IMR-90 (cell line): ENCODE measurements at regions not wholly inside any gene's neighbourhood (a gene's known extent, or its start where the extent isn't known, plus 50 kb on each side); places are given as distances from the start of the nearest gene placed in this dataset.

Experiments
- ATAC-seq: fragments of 200-7000 bp; cut with Tn5 transposase; 2 replicates; pipeline ENCODE4 v1.9.1; 2020; ENCODE audit warnings: low read depth, mild to moderate bottlenecking, moderate library complexity
- BruUV-seq: library from RNA; stranded (reverse); fragments of 400-500 nt; replicated peaks from 2 replicates; lab custom pipeline; 2021; lab: Mats Ljungman, UMichigan
- CTCF ChIA-PET: fragments of 300-600 bp; formaldehyde crosslinking; extraction: SDS; loops from one replicate; lab custom pipeline; 2021; ENCODE audit warnings: antibody characterized with exemption; lab: Yijun Ruan, JAX
- POLR2A ChIA-PET: fragments of 300-600 bp; sonication (Branson Sonifier 250); formaldehyde crosslinking; loops from one replicate; lab custom pipeline; 2022; ENCODE audit warnings: antibody characterized with exemption; ENCODE audit not compliant: unreplicated experiment; lab: Charles Lee
- DNase-seq: peaks from one replicate; pipeline ENCODE4 v3.0.0; 2013
- H2AFZ ChIP-seq: replicated peaks from 2 replicates; pipeline ENCODE3; 2013; ENCODE audit warnings: low read length, mild to moderate bottlenecking; ENCODE audit not compliant: poor library complexity
- H2AK5ac ChIP-seq: 2 replicates; pipeline ENCODE4 v1.6.1; 2013; ENCODE audit warnings: low read depth, low read length, inconsistent platforms
- H2AK9ac ChIP-seq: replicated peaks from 2 replicates; pipeline ENCODE3; 2013; ENCODE audit warnings: mild to moderate bottlenecking, low read depth, low read length, moderate library complexity; ENCODE audit not compliant: poor library complexity
- H2BK120ac ChIP-seq: 2 replicates; pipeline ENCODE4 v1.6.1; 2013; ENCODE audit warnings: low read depth, low read length, inconsistent platforms
- H2BK15ac ChIP-seq: 3 replicates; pipeline ENCODE4 v1.6.1; 2013; ENCODE audit warnings: low read depth, low read length, inconsistent platforms
- H2BK20ac ChIP-seq: 2 replicates; pipeline ENCODE4 v1.6.1; 2013; ENCODE audit warnings: low read depth, mild to moderate bottlenecking, inconsistent platforms, low read length, moderate library complexity
- H2BK5ac ChIP-seq: 2 replicates; pipeline ENCODE4 v1.6.1; 2013; ENCODE audit warnings: mild to moderate bottlenecking, low read depth, low read length, inconsistent platforms; ENCODE audit not compliant: poor library complexity, severe bottlenecking
- H3K14ac ChIP-seq: replicated peaks from 2 replicates; pipeline ENCODE4 v1.6.1; 2013; ENCODE audit warnings: low read depth, low read length, inconsistent platforms
- H3K18ac ChIP-seq: 2 replicates; pipeline ENCODE4 v1.6.1; 2013; ENCODE audit warnings: low read depth, low read length, control low read depth
- H3K23ac ChIP-seq: 2 replicates; pipeline ENCODE4 v1.6.1; 2013; ENCODE audit warnings: low read depth, low read length, inconsistent platforms
- H3K27ac ChIP-seq: 2 replicates; pipeline ENCODE4 v1.5.1; 2013; ENCODE audit warnings: mild to moderate bottlenecking, control low read depth, low read length; ENCODE audit not compliant: insufficient read depth
- H3K27me3 ChIP-seq: 2 replicates; pipeline ENCODE4 v1.6.1; 2013; ENCODE audit warnings: low read length; ENCODE audit not compliant: control insufficient read depth, insufficient read depth
- H3K36me3 ChIP-seq: 2 replicates; pipeline ENCODE4 v1.6.1; 2013; ENCODE audit warnings: low read length, mixed read lengths; ENCODE audit not compliant: control insufficient read depth, insufficient read depth
- H3K4ac ChIP-seq: 2 replicates; pipeline ENCODE4 v1.6.1; 2013; ENCODE audit warnings: low read depth, low read length, inconsistent platforms
- H3K4me1 ChIP-seq: 2 replicates; pipeline ENCODE4 v1.6.1; 2013; ENCODE audit warnings: low read length, mixed read lengths; ENCODE audit not compliant: control insufficient read depth, insufficient read depth
- H3K4me2 ChIP-seq: 2 replicates; pipeline ENCODE4 v1.6.1; 2013; ENCODE audit warnings: low read depth, mild to moderate bottlenecking, control low read depth, low read length, moderate library complexity
- H3K4me3 ChIP-seq: 2 replicates; pipeline ENCODE4 v1.5.1; 2013; ENCODE audit warnings: low read depth, mild to moderate bottlenecking, control low read depth, low read length, moderate library complexity; ENCODE audit not compliant: insufficient read depth
- H3K56ac ChIP-seq: 2 replicates; pipeline ENCODE4 v1.6.1; 2013; ENCODE audit warnings: low read length, inconsistent platforms; ENCODE audit not compliant: insufficient read depth; ENCODE audit errors: extremely low read depth
- H3K79me1 ChIP-seq, 2 experiments: 2 replicates each; pipeline ENCODE4 v1.6.1; 2013; ENCODE audit warnings: low read length in 2 of 2, inconsistent platforms in 1 of 2, low read depth in 1 of 2
- H3K9ac ChIP-seq: 2 replicates; pipeline ENCODE4 v1.6.1; 2013; ENCODE audit warnings: low read depth, low read length, control low read depth
- H3K9me1 ChIP-seq: 2 replicates; pipeline ENCODE4 v1.6.1; 2013; ENCODE audit warnings: low read length, inconsistent platforms; ENCODE audit not compliant: insufficient read depth
- H3K9me3 ChIP-seq: 2 replicates; pipeline ENCODE4 v1.6.1; 2013; ENCODE audit warnings: low read length; ENCODE audit not compliant: control insufficient read depth, insufficient read depth
- H4K20me1 ChIP-seq: 2 replicates; pipeline ENCODE4 v1.6.1; 2013; ENCODE audit warnings: low read length, inconsistent platforms; ENCODE audit not compliant: insufficient read depth
- H4K5ac ChIP-seq: 2 replicates; pipeline ENCODE4 v1.6.1; 2013; ENCODE audit warnings: mild to moderate bottlenecking, low read depth, low read length, control low read depth
- H4K8ac ChIP-seq, 2 experiments: 2 replicates each; pipeline ENCODE4 v1.6.1; 2013; ENCODE audit warnings: low read depth in 2 of 2, low read length in 2 of 2, control low read depth in 1 of 2, inconsistent platforms in 1 of 2
- H4K91ac ChIP-seq: 2 replicates; pipeline ENCODE4 v1.6.1; 2013; ENCODE audit warnings: low read depth, low read length, inconsistent platforms; ENCODE audit not compliant: insufficient read depth
- CEBPB ChIP-seq: IDR thresholded peaks from 2 replicates; pipeline ENCODE4 v1.6.1; 2012; ENCODE audit warnings: low read depth, low read length, improper control_type of control experiment
- NFE2L2 ChIP-seq: fragments of 150-350 bp; IDR thresholded peaks from 2 replicates; pipeline ENCODE4 v1.6.1; 2016; ENCODE audit warnings: low read depth, mild to moderate bottlenecking, low read length
- WGBS, 2 experiments: methylation state at CpG; one replicate each; pipeline versions ENCODE4 v1.1.5 to v1.1.7; 2013; ENCODE audit warnings: missing lambda C conversion rate in 2 of 2; ENCODE audit not compliant: insufficient read length in 1 of 2; ENCODE audit errors: extremely low coverage in 2 of 2; 5-methylcytosine and 5-hydroxymethylcytosine counted together
- dilution Hi-C: fragments of 300-500 bp; cut with HindIII; formaldehyde crosslinking; loops from one replicate; pipeline ENCODE4 v1.14.3; 2018; ENCODE audit warnings: low sequenced_read_pairs; ENCODE audit not compliant: unreplicated experiment
- in situ Hi-C: fragments of 300-500 bp; cut with MboI; formaldehyde crosslinking; loops from 3 replicates; pipeline ENCODE4 v1.14.3; 2019; ENCODE audit warnings: low sequenced_read_pairs, inconsistent platforms, mixed read lengths
- intact Hi-C: fragments of 100-400 bp; cut with micrococcal nuclease; formaldehyde crosslinking; loops from 2 replicates; pipeline ENCODE4 v1.10.0; 2022

DNA sequence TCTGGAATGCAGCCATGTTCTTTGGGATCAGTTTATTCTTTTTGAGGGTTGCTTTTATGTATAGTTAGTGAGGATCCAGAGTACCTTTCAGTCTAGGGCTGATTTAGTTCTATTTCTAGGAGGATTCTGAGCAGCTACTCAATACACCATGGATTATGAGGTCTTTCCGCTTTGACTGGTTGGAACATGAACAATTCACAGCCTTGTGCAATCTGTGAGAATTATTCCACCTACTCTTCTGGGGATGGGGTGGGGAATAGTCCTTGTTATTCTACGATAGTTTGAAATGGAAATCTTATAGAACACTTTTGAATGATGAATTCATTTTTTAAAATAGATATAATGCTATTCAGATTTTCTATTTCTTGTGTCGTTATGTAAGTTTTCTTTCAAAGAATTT, 212.3 kb upstream of the ARRDC3 start:
- ATAC-seq (no peak), DNase-seq (no peak)
- Histone ChIP-seq H2BK20ac (no peak overlapping the region), H3K9me3 (no peaks in the 10 kb centered on the region), H2BK120ac (no peak overlapping the region), H3K14ac (no peak overlapping the region), H3K27me3 (no peaks in the 10 kb centered on the region), H4K20me1 (no peaks in the 10 kb centered on the region), H2AFZ (no peak overlapping the region), H3K56ac (no peak overlapping the region), H3K23ac (no peak overlapping the region), H3K4me3 (no peak overlapping the region), H3K9me1 (no peaks in the 10 kb centered on the region), H3K9ac (no peak overlapping the region), H4K91ac (no peak overlapping the region), H3K18ac (no peak overlapping the region), H2BK5ac (no peak overlapping the region), H3K4me1 (no peaks in the 10 kb centered on the region), H3K27ac (no peak overlapping the region), H4K8ac (no peak overlapping the region), H3K36me3 (no peaks in the 10 kb centered on the region), H2AK9ac (no peak overlapping the region), H2BK15ac (no peak overlapping the region), H2AK5ac (no peak overlapping the region), H3K4ac (no peak overlapping the region), H3K4me2 (no peak overlapping the region), H4K5ac (no peak overlapping the region), H3K79me1 (no peaks in the 10 kb centered on the region)
- in situ Hi-C loops (no loop called here), intact Hi-C loops (no loop called here), dilution Hi-C loops (no loop called here)
- ChIA-PET POLR2A (no interaction called here), CTCF (no interaction called here)
- BruUV-seq: no TSS peak
- no peak for TF ChIP-seq CEBPB
- no peak for TF ChIP-seq NFE2L2
- WGBS, 2 experiments: no CpG with 5 or more reads among the region's 3 CpGs
